RWPE1 (cell line): ENCODE measurements at regions not wholly inside any gene's neighbourhood (a gene's known extent, or its start where the extent isn't known, plus 50 kb on each side); places are given as distances from the start of the nearest gene placed in this dataset.

ENCODE experiments used
- CTCF ChIA-PET: fragments of 350-600 bp; sonication (Branson Sonifier 250); formaldehyde crosslinking; extraction: SDS; loops from one replicate; lab custom pipeline; 2021; lab: Yijun Ruan, JAX
- POLR2A ChIA-PET: fragments of 400-600 bp; formaldehyde crosslinking; extraction: SDS; loops from one replicate; lab custom pipeline; 2020; ENCODE audit warnings: antibody characterized with exemption; ENCODE audit not compliant: low non-redundant PET; lab: Yijun Ruan, JAX
- DNase-seq: peaks from one replicate; pipeline ENCODE4 v3.0.0; 2012; ENCODE audit warnings: low spot score
- H3K27ac ChIP-seq: fragments of 450-650 bp; 2 replicates; pipeline ENCODE4 v1.5.1; 2017
- TF ChIP-seq, protein P1 (sequence below): fragments of 450-650 bp; conservative IDR thresholded peaks from 2 replicates; pipeline ENCODE4 v1.5.1; 2017; ENCODE audit warnings: low read depth, mild to moderate bottlenecking

DNA sequence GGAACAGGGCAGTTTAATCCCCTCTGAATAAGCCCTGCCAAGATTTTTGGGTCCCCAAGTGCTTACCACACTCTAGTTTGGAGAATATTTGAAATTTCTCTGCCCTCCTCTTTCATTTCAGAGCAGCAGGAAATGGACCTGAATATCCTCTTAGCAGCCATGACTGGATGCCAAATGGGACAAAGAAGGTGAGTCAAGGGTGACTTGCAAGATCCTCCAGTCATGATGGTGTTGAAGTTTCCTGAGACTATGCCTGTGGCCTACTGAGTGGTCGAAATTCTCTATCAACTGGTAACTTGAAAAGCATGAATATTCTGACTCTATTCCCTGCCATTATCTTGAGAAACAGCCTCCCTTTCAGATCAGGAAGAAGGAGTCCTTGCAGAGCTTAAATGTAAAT is 1674.7 kb upstream of the SEL1L start:
- POLR2A ChIA-PET: no interaction called here
- TF ChIP-seq, protein P1, sequence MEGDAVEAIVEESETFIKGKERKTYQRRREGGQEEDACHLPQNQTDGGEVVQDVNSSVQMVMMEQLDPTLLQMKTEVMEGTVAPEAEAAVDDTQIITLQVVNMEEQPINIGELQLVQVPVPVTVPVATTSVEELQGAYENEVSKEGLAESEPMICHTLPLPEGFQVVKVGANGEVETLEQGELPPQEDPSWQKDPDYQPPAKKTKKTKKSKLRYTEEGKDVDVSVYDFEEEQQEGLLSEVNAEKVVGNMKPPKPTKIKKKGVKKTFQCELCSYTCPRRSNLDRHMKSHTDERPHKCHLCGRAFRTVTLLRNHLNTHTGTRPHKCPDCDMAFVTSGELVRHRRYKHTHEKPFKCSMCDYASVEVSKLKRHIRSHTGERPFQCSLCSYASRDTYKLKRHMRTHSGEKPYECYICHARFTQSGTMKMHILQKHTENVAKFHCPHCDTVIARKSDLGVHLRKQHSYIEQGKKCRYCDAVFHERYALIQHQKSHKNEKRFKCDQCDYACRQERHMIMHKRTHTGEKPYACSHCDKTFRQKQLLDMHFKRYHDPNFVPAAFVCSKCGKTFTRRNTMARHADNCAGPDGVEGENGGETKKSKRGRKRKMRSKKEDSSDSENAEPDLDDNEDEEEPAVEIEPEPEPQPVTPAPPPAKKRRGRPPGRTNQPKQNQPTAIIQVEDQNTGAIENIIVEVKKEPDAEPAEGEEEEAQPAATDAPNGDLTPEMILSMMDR: no peak

DNA sequence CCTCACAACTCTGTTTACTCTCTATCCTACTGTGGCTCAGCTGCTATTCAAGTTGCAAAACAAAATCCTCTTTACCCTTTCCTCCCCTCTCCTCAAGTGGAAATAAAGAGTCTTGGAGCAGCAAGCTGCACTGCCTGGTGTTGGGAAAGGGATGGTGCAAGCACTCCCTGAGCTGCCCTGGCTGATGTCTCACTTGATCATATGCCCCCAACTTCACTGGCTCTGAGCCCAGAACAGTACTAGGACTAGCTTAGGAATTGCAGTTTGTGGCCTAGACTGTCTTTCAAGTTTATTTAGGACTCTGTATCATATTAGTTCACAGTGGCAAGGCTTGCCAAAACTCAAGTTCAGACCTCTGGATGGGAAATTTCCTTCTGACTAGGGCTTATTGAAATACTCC is 1683.8 kb upstream of the SEL1L start:
- TF ChIP-seq, protein P1: no peak
- POLR2A ChIA-PET: no interaction called here

More for the DNA sequence above, 1674.7 kb upstream of the SEL1L start:
- DNase-seq: no peak
- CTCF ChIA-PET: no interaction called here
- no peak overlapping the region for H3K27ac ChIP-seq

DNA sequence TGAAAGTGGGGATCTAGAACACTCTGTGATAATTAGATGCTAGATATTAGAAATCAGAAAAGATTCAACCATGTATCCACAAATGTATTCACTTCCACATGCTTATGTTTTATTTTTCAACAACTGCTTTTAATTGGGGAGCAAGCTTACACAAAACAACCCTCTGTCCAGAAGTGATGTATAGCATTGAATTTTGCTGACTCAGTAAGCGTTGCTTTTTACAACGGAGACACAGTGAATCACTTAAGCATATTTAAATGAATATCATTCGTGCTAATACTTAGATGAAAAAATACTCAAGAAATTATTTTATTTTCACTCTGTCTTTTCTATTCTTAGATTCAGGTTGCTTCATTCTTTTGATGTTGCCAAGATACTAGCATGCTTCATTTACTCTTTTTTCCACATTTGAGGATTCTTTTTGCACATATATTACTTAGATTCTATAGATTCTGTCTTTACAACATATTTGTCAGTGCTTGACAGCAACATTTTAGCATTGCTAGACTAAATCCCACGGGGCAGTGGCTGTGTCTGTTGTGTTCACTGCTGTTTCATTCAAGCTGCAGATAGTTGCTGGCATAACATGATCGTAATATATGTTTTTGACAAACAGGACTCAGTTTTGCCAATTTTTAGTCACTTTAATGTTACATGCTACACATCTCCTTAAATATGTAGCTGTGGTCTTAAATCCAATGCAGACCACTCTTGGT is 1714.4 kb upstream of the SEL1L start:
- POLR2A ChIA-PET: no interaction called here
- H3K27ac ChIP-seq: no peak overlapping the region
- TF ChIP-seq, protein P1: no peak
- no peak for DNase-seq
- CTCF ChIA-PET: no interaction called here

More for the DNA sequence above, 1683.8 kb upstream of the SEL1L start:
- H3K27ac ChIP-seq: no peak overlapping the region
- CTCF ChIA-PET: no interaction called here
- DNase-seq: no peak

DNA sequence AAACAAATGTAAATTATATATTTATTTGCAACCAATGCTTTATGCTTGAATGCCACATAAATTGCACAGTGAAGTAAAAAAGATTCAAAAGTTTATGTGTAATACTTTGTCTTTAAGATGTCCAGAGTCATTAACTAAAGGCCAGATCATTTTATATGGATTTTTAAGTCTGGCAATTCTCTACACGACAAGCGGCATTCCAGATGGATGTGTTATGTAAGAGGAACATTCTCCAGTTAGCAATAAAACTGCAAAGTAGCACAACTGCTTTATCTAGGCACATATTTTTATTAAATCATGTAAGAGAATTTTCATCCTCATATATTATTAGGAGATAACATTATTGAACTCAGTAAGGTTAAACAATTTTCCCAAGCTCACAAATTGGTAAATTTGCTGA is 1717.7 kb upstream of the SEL1L start:
- TF ChIP-seq, protein P1: no peak
- H3K27ac ChIP-seq: no peak overlapping the region
- ChIA-PET CTCF (no interaction called here), POLR2A (no interaction called here)
- no peak for DNase-seq

DNA sequence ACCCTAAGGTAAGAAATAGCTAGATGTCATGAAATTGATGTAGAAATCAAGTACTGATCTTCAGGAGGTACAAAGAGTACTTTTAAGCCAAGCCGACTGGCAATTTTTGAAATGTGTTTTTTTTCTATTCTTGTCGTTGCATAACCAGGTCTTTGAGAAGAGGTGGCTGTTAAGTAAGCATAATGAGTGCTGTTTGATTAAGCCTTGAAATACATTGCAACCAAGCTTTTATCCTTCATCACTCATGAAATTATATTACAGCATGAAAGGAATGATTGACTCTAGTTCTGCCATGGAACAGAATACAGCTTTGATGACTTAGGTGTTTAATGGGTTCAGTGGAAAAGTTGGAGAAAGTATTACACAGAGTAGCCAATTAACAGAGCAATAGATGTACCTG is 1720.2 kb upstream of the SEL1L start:
- no peak for DNase-seq
- POLR2A ChIA-PET: no interaction called here
- CTCF ChIA-PET: no interaction called here
- no peak overlapping the region for H3K27ac ChIP-seq
- TF ChIP-seq, protein P1: no peak

DNA sequence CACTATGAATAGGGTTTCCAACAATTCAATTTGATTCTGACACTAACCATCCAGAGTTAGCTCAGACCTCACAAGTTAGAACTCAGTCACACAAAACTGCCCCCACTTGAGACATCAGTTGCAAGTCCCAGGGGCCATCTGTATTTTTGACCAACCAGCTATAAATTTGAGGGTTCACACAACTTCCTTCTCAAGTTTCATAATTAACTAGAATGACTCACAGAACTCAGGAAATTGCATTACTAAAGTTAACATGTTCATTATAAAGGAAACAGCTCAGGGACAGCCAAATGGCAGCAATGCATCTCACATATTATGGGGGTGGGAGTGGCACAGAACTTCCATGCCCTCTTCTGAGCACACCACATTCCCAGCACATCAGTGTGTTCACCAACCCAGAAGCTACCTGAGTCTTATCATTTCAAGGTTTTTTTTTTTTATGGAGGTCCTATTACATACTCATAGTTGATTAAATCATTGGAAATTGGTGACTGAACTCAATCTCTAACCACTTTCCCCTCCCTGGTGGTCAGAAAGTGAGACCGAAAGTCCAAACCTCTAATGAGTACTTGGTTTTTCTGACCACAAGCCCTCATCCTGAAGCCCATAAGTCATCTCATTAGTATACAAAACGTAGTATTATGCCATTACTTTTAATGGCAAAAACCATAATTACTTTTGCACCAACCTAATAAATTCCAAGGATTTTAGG is 1721.5 kb upstream of the SEL1L start:
- DNase-seq: no peak
- H3K27ac ChIP-seq: no peak overlapping the region

More for the DNA sequence above, 1721.5 kb upstream of the SEL1L start:
- ChIA-PET POLR2A (no interaction called here), CTCF (no interaction called here)
- TF ChIP-seq, protein P1: no peak
